Sigmoid colon (tissue), 6 donors: ENCODE measurements at regions not wholly inside any gene's neighbourhood (a gene's known extent, or its start where the extent isn't known, plus 50 kb on each side); places are given as distances from the start of the nearest gene placed in this dataset.
"Not testable (repeated sequence)": the region's sequence is repeated elsewhere in the genome, so short reads cannot be mapped to it uniquely, and the experiment has no call there.

Experiments
- DNase-seq: peaks from one replicate; pipeline ENCODE4 v3.0.0-alpha.2; 2019
- H3K27ac ChIP-seq, 4 donors: fragments of 200-600 bp; sonication (generic); one replicate each; pipeline ENCODE4 v1.5.1; 2016 to 2019; ENCODE audit warnings: mild to moderate bottlenecking in 1 of 4
- H3K27me3 ChIP-seq, 3 donors: fragments of 200-600 bp; sonication (generic); one replicate each; pipeline ENCODE4 v1.5.1; 2019; ENCODE audit warnings: mild to moderate bottlenecking in 1 of 3
- H3K36me3 ChIP-seq, 4 donors: fragments of 200-600 bp; sonication (generic); one replicate each; pipeline ENCODE4 v1.5.1; 2016 to 2019
- H3K4me1 ChIP-seq, 4 donors: fragments of 200-600 bp; sonication (generic); one replicate each; pipeline ENCODE4 v1.5.1; 2017 to 2019
- H3K4me3 ChIP-seq, 4 donors: fragments of 200-600 bp; sonication (generic); one replicate each; pipeline ENCODE4 v1.5.1; 2017 to 2019; ENCODE audit warnings: mild to moderate bottlenecking in 2 of 4, moderate library complexity in 1 of 4
- H3K9me3 ChIP-seq, 4 donors: fragments of 200-600 bp in 3 of 4; sonication (generic) in 3 of 4; one replicate each; pipeline versions ENCODE4 v1.5.1 to v1.6.1; 2013 to 2019
- EP300 ChIP-seq, 4 donors: sonication (generic); formaldehyde crosslinking; IDR thresholded peaks; one replicate each; pipeline ENCODE4 v1.6.1; 2017; ENCODE audit warnings: antibody characterized with exemption in 4 of 4
- POLR2A ChIP-seq, 2 donors: fragments of 450-650 bp; IDR thresholded peaks; one replicate each; pipeline ENCODE4 v1.6.1; 2016; ENCODE audit warnings: antibody characterized with exemption in 2 of 2, mild to moderate bottlenecking in 2 of 2, moderate library complexity in 2 of 2
- POLR2AphosphoS5 ChIP-seq, 4 donors: sonication (generic); formaldehyde crosslinking; IDR thresholded peaks; one replicate each; pipeline ENCODE4 v1.6.1; 2017; ENCODE audit warnings: antibody characterized with exemption in 4 of 4
- WGBS, 2 donors: extraction: QIAGEN DNeasy Blood & Tissue Kit; methylation state at CpG; one replicate each; pipeline ENCODE4 v1.1.7; 2013; 5-methylcytosine and 5-hydroxymethylcytosine counted together
- intact Hi-C: fragments of 100-400 bp; cut with DNase I; formaldehyde crosslinking; loops from one replicate; pipeline ENCODE4 v1.15.1; 2023
- TF ChIP-seq, protein P1 (sequence below), 4 experiments: fragments of 450-650 bp in 3 of 4; fragments of 200-600 bp in 1 of 4; IDR thresholded peaks; one replicate each; pipeline ENCODE4 v1.5.1; 2016 to 2019; ENCODE audit warnings: antibody characterized with exemption in 4 of 4, mild to moderate bottlenecking in 3 of 4, moderate library complexity in 2 of 4
- donor health status: healthy with polysubstance abuse.
- donor health status: healthy.

GRCh38 chr1:200488375-200489165 lies 78.7 kb upstream of the ZNF281 start:
- no peaks in the 10 kb centered on the region for H3K36me3 ChIP-seq
- peak overlapping the region in 1 of 4 donors; percentile 59 for H3K27ac ChIP-seq
- no peak for TF ChIP-seq POLR2A (IDR thresholded peaks at IDR 0.05)
- TF ChIP-seq, protein P1, sequence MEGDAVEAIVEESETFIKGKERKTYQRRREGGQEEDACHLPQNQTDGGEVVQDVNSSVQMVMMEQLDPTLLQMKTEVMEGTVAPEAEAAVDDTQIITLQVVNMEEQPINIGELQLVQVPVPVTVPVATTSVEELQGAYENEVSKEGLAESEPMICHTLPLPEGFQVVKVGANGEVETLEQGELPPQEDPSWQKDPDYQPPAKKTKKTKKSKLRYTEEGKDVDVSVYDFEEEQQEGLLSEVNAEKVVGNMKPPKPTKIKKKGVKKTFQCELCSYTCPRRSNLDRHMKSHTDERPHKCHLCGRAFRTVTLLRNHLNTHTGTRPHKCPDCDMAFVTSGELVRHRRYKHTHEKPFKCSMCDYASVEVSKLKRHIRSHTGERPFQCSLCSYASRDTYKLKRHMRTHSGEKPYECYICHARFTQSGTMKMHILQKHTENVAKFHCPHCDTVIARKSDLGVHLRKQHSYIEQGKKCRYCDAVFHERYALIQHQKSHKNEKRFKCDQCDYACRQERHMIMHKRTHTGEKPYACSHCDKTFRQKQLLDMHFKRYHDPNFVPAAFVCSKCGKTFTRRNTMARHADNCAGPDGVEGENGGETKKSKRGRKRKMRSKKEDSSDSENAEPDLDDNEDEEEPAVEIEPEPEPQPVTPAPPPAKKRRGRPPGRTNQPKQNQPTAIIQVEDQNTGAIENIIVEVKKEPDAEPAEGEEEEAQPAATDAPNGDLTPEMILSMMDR (IDR thresholded peaks at IDR 0.05), result peak; percentile 66 to 83 (median 82)
- 19 to 35% methylated on average over 15 of the region's 15 CpGs for WGBS, 2 donors
- peak overlapping the region in 3 of 4 donors; percentile 7 to 10 (median 7) for H3K4me3 ChIP-seq
- H3K9me3 ChIP-seq, result no peaks in the 10 kb centered on the region
- DNase-seq, result no peak
- peaks cover 0 to 11% (median 1%) of the 10 kb centered on the region in 4 donors for H3K4me1 ChIP-seq
- intact Hi-C loops, result loop anchor here (1.0 to 5.0 kb wide), 2 partner anchors 208 to 351 kb away; no protein-coding TSS in a partner anchor
- no peaks in the 10 kb centered on the region for H3K27me3 ChIP-seq

DNA sequence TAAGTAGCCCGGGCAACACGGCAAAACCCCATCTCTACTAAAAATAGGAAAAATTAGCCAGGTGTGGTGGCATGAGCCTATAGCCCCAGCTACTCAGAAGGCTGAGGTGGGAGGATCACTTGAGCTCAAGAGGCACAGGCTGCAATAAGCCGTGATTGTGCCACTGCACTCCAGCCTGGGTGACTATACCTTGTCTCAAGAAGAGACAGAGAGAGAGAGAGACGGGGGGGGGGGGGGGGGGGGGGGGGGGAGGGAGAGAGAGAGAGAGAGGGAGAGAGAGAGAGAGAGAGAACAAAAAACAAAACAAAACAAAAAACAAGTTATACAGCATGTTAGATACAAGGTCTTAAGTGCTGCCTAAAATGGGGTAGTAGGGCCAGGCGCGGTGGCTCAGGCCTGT lies 77.8 kb upstream of the ZNF281 start:
- no peak for TF ChIP-seq POLR2AphosphoS5 (IDR thresholded peaks at IDR 0.05)
- TF ChIP-seq, protein P1 (IDR thresholded peaks at IDR 0.05), result no peak
- no peak for TF ChIP-seq EP300 (IDR thresholded peaks at IDR 0.05)
- TF ChIP-seq POLR2A (IDR thresholded peaks at IDR 0.05), result no peak
- no peaks in the 10 kb centered on the region for H3K27me3 ChIP-seq

DNA sequence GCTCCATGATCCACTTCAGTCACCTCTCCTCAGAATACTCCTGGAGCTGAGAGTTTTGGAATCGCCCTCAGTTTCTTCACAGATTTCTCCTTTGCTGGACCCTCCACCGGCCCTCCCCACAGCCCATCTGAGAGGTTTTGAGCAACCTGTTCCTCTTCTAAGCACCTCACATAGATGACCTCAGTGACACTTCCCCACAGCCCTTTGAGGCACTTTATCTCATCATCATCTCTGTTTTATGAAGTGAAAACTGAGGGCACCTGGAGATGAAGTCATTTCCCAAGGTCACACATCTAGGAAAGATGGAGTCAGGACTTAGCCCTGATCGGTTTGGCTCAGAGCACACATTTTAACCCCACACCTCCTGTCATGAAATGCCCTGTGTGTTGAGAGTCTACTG lies 76.8 kb upstream of the ZNF281 start:
- Histone ChIP-seq H3K4me1 (peaks cover 0 to 14% (median 4%) of the 10 kb centered on the region in 4 donors), H3K4me3 (no peak overlapping the region), H3K36me3 (no peaks in the 10 kb centered on the region), H3K27me3 (no peaks in the 10 kb centered on the region), H3K9me3 (no peaks in the 10 kb centered on the region), H3K27ac (no peak overlapping the region)
- TF ChIP-seq POLR2AphosphoS5 (IDR thresholded peaks at IDR 0.05) (no peak), POLR2A (IDR thresholded peaks at IDR 0.05) (no peak), EP300 (IDR thresholded peaks at IDR 0.05) (no peak)
- TF ChIP-seq, protein P1 (IDR thresholded peaks at IDR 0.05), result no peak
- WGBS, 2 donors, result 70 to 81% methylated on average over 3 of the region's 3 CpGs
- intact Hi-C loops, result loop anchor here (5.0 kb wide), 1 partner anchor 349 kb away; no protein-coding TSS in a partner anchor
- no peak for DNase-seq

More for the DNA sequence above, 77.8 kb upstream of the ZNF281 start:
- 92 to 96% methylated on average over 5 to 6 of the region's 6 CpGs for WGBS, 2 donors
- H3K4me3 ChIP-seq, result no peak overlapping the region
- H3K27ac ChIP-seq, result no peak overlapping the region
- H3K36me3 ChIP-seq, result no peaks in the 10 kb centered on the region
- DNase-seq, result no peak
- no peaks in the 10 kb centered on the region for H3K9me3 ChIP-seq
- peaks cover 0 to 14% (median 4%) of the 10 kb centered on the region in 4 donors for H3K4me1 ChIP-seq
- intact Hi-C loops, result loop anchor here (1.0 to 5.0 kb wide), 2 partner anchors 207 to 350 kb away; no protein-coding TSS in a partner anchor

DNA sequence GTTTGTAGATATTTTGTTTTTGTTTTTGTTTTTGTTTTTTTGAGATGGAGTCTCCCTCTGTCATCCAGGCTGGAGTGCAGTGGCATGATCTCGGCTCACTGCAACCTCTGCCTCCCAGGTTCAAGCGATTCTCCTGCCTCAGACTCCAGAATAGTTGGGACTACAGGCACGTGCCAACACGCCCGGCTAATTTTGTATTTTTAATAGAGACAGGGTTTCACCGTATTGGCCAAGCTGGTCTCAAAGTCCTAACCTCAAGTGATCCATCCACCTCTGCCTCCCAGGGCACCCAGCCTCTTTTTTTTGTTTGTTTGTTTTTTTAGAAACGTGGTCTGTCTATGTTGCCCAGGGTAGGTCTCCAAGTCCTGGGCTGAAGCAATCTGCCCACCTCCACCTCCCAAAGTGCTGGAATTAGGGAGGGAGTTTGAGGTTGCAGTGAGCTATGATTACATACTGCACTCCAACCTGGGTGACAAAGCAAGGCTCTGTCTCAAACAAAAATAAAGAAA lies 74.7 kb upstream of the ZNF281 start:
- peaks cover 0 to 14% (median 4%) of the 10 kb centered on the region in 4 donors for H3K4me1 ChIP-seq
- intact Hi-C loops, H3K27me3 ChIP-seq, H3K36me3 ChIP-seq, H3K9me3 ChIP-seq, H3K4me3 ChIP-seq, H3K27ac ChIP-seq, DNase-seq: not testable (repeated sequence)
- 71 to 89% methylated on average over 7 of the region's 7 CpGs for WGBS, 2 donors

DNA sequence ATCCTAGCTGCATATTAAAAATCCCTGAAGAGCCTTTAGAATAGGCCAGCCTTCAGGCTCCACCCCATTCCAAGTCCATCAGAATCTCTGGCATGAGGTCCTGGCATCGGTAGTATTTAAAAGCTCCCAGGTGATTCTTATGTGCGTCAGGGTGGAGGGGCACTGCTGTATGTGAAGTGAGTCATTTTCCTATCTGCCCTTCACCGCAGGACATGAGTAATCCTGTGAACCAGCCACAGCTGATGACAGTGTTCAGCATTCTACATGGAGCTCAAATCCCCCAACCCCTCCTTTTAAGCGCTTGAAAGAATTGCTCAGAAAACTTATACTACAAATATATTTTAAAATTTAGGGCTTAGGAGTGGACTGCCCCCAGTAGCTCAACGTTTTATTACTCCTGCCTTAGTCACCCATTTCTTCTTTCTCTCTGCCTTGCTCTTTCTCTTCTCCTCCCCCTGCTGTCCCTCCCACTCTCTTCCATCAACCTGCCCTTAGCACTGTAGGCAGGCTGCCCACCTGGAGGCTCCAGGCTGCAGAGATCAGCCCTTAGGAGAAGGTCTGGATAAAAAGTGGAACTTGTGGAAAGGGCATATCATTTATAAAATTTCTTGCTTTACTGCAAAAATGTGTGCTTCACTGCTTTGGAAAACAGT lies 73.8 kb upstream of the ZNF281 start:
- Histone ChIP-seq H3K4me1 (peaks cover 0 to 10% (median 4%) of the 10 kb centered on the region in 4 donors), H3K27ac (peak overlapping the region in 1 of 4 donors; percentile 10), H3K27me3 (no peaks in the 10 kb centered on the region), H3K4me3 (no peak overlapping the region), H3K36me3 (no peaks in the 10 kb centered on the region), H3K9me3 (no peaks in the 10 kb centered on the region)
- TF ChIP-seq POLR2A (IDR thresholded peaks at IDR 0.05) (no peak), POLR2AphosphoS5 (IDR thresholded peaks at IDR 0.05) (peak in 1 of 4 donors; percentile 20)
- no peak for DNase-seq
- intact Hi-C loops, result no loop called here
- WGBS, 2 donors, result 39 to 52% methylated on average over 5 of the region's 5 CpGs
